AG04449 (cell line): ENCODE measurements at regions not wholly inside any gene's neighbourhood (a gene's known extent, or its start where the extent isn't known, plus 50 kb on each side); places are given as distances from the start of the nearest gene placed in this dataset.
"Not testable (repeated sequence)": the region's sequence is repeated elsewhere in the genome, so short reads cannot be mapped to it uniquely, and the experiment has no call there.

Experiments
- CTCF ChIA-PET: fragments of 350-600 bp; formaldehyde crosslinking; extraction: SDS; loops from one replicate; lab custom pipeline; 2021; ENCODE audit warnings: antibody characterized with exemption; lab: Yijun Ruan, JAX
- POLR2A ChIA-PET: fragments of 400-600, 350-600 bp; formaldehyde crosslinking; extraction: SDS; loops from one replicate; lab custom pipeline; 2020; ENCODE audit warnings: antibody characterized with exemption, inconsistent platforms; lab: Yijun Ruan, JAX
- DNase-seq: peaks from one replicate; pipeline ENCODE4 v3.0.0-alpha.2; 2010; ENCODE audit warnings: low read depth, low spot score
- H3K4me3 ChIP-seq: 2 replicates; pipeline ENCODE4 v1.5.1; 2011; ENCODE audit warnings: low read depth, mild to moderate bottlenecking, control low read depth, low read length
- CTCF ChIP-seq: IDR thresholded peaks from one replicate; pipeline ENCODE4 v1.5.1; 2011; ENCODE audit warnings: mild to moderate bottlenecking, moderate library complexity, low read length, control low read depth, inconsistent platforms; ENCODE audit not compliant: insufficient read depth; ENCODE audit errors: missing control alignments

GRCh38 chr4:151537687-151538086, 128.7 kb downstream of the FHIP1A start:
- H3K4me3 ChIP-seq: no peak overlapping the region
- POLR2A ChIA-PET: no interaction called here
- DNase-seq: no peak
- CTCF ChIA-PET: interaction anchor here (1.2 to 1.5 kb wide), 2 partner anchors 10 to 16 kb away, joined by 3 to 4 read pairs; no protein-coding TSS in a partner anchor
- no peak for TF ChIP-seq CTCF

- TF ChIP-seq CTCF: no peak
- DNase-seq: no peak
- ChIA-PET POLR2A (no interaction called here), CTCF (no interaction called here)
- no peak overlapping the region for H3K4me3 ChIP-seq
Observed at GRCh38 chr4:151538963-151539362, 130.0 kb downstream of the FHIP1A start.

GRCh38 chr4:151540728-151541388, 131.9 kb downstream of the FHIP1A start:
- TF ChIP-seq CTCF: no peak
- peak; percentile 85 for DNase-seq
- CTCF ChIA-PET: interaction anchor here (0.7 to 1.3 kb wide), 5 partner anchors 9 to 176 kb away, joined by 3 read pairs; no protein-coding TSS in a partner anchor
- peak overlapping the region; percentile 19; the same call in 1 of the 2 replicates for H3K4me3 ChIP-seq
- POLR2A ChIA-PET: interaction anchor here (1.0 kb wide), 1 partner anchor 55 kb away, joined by 6 read pairs; no protein-coding TSS in a partner anchor

- CTCF ChIA-PET: interaction anchor here (0.9 to 1.3 kb wide), 2 partner anchors 9 to 177 kb away, joined by 3 read pairs; no protein-coding TSS in a partner anchor
- peak; percentile 61 for DNase-seq
- POLR2A ChIA-PET: interaction anchor here (1.0 kb wide), 1 partner anchor 55 kb away, joined by 6 read pairs; no protein-coding TSS in a partner anchor
Observed at GRCh38 chr4:151541389-151542071, 132.6 kb downstream of the FHIP1A start.

GRCh38 chr4:151548708-151549107, 139.7 kb downstream of the FHIP1A start:
- TF ChIP-seq CTCF: no peak
- DNase-seq: no peak
- ChIA-PET CTCF (no interaction called here), POLR2A (no interaction called here)
- H3K4me3 ChIP-seq: no peak overlapping the region

More at GRCh38 chr4:151541389-151542071, 132.6 kb downstream of the FHIP1A start:
- TF ChIP-seq CTCF: no peak
- no peak overlapping the region for H3K4me3 ChIP-seq

GRCh38 chr4:151549378-151549777, 140.4 kb downstream of the FHIP1A start:
- DNase-seq, POLR2A ChIA-PET, H3K4me3 ChIP-seq, CTCF ChIA-PET: not testable (repeated sequence)
